ENCODE measurements at regions not wholly inside any gene's neighbourhood (a gene's known extent, or its start where the extent isn't known, plus 50 kb on each side); places are given as distances from the start of the nearest gene placed in this dataset.

- TF ChIP-seq TOX (CRISPR knock-in tag; IDR thresholded peaks at IDR 0.05; ENCODE audit: borderline replicate concordance) (no peak), PPARA (CRISPR knock-in tag; IDR thresholded peaks at IDR 0.05; ENCODE audit: borderline replicate concordance) (no peak), RARB (CRISPR knock-in tag; IDR thresholded peaks at IDR 0.05) (no peak), ZNF565 (CRISPR knock-in tag; conservative IDR thresholded peaks at IDR 0.05; ENCODE audit: low read depth) (no peak), ESRRG (CRISPR knock-in tag; IDR thresholded peaks at IDR 0.05) (no peak), CSRNP3 (CRISPR knock-in tag; IDR thresholded peaks at IDR 0.05) (no peak), ZNF70 (CRISPR knock-in tag; IDR thresholded peaks at IDR 0.05) (no peak), ZFP30 (CRISPR knock-in tag; IDR thresholded peaks at IDR 0.05) (no peak), CREB5 (CRISPR knock-in tag; IDR thresholded peaks at IDR 0.05; ENCODE audit: low read depth) (no peak), ZNF8 (CRISPR knock-in tag; IDR thresholded peaks at IDR 0.05) (no peak)
- TF ChIP-seq, protein P1, sequence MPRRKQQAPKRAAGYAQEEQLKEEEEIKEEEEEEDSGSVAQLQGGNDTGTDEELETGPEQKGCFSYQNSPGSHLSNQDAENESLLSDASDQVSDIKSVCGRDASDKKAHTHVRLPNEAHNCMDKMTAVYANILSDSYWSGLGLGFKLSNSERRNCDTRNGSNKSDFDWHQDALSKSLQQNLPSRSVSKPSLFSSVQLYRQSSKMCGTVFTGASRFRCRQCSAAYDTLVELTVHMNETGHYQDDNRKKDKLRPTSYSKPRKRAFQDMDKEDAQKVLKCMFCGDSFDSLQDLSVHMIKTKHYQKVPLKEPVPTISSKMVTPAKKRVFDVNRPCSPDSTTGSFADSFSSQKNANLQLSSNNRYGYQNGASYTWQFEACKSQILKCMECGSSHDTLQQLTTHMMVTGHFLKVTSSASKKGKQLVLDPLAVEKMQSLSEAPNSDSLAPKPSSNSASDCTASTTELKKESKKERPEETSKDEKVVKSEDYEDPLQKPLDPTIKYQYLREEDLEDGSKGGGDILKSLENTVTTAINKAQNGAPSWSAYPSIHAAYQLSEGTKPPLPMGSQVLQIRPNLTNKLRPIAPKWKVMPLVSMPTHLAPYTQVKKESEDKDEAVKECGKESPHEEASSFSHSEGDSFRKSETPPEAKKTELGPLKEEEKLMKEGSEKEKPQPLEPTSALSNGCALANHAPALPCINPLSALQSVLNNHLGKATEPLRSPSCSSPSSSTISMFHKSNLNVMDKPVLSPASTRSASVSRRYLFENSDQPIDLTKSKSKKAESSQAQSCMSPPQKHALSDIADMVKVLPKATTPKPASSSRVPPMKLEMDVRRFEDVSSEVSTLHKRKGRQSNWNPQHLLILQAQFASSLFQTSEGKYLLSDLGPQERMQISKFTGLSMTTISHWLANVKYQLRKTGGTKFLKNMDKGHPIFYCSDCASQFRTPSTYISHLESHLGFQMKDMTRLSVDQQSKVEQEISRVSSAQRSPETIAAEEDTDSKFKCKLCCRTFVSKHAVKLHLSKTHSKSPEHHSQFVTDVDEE (CRISPR knock-in tag; IDR thresholded peaks at IDR 0.05) = no peak
- no peak for ATAC-seq
These were observed 875.3 kb downstream of the PCDH7 start for GRCh38 chr4:31595496-31595895.

- ATAC-seq = no peak
- TF ChIP-seq SNAI2 (CRISPR knock-in tag; IDR thresholded peaks at IDR 0.05) = no peak
- TF ChIP-seq RARB (CRISPR knock-in tag; IDR thresholded peaks at IDR 0.05) = no peak
- no peak for TF ChIP-seq TCF4 (CRISPR knock-in tag; IDR thresholded peaks at IDR 0.05; ENCODE audit: borderline replicate concordance)
- no peak for TF ChIP-seq ESRRG (CRISPR knock-in tag; IDR thresholded peaks at IDR 0.05)
- no peak for TF ChIP-seq CREB5 (CRISPR knock-in tag; IDR thresholded peaks at IDR 0.05; ENCODE audit: low read depth)
- TF ChIP-seq CSDC2 (CRISPR knock-in tag; IDR thresholded peaks at IDR 0.05) = no peak
- no peak for TF ChIP-seq TOX (CRISPR knock-in tag; IDR thresholded peaks at IDR 0.05; ENCODE audit: borderline replicate concordance)
- no peak for TF ChIP-seq ZFP3 (CRISPR knock-in tag; IDR thresholded peaks at IDR 0.05)
- no peak for TF ChIP-seq PPARA (CRISPR knock-in tag; IDR thresholded peaks at IDR 0.05; ENCODE audit: borderline replicate concordance)
- TF ChIP-seq ZNF8 (CRISPR knock-in tag; IDR thresholded peaks at IDR 0.05) = no peak
- no peak for TF ChIP-seq OSR1 (CRISPR knock-in tag; IDR thresholded peaks at IDR 0.05)
- TF ChIP-seq, protein P2, sequence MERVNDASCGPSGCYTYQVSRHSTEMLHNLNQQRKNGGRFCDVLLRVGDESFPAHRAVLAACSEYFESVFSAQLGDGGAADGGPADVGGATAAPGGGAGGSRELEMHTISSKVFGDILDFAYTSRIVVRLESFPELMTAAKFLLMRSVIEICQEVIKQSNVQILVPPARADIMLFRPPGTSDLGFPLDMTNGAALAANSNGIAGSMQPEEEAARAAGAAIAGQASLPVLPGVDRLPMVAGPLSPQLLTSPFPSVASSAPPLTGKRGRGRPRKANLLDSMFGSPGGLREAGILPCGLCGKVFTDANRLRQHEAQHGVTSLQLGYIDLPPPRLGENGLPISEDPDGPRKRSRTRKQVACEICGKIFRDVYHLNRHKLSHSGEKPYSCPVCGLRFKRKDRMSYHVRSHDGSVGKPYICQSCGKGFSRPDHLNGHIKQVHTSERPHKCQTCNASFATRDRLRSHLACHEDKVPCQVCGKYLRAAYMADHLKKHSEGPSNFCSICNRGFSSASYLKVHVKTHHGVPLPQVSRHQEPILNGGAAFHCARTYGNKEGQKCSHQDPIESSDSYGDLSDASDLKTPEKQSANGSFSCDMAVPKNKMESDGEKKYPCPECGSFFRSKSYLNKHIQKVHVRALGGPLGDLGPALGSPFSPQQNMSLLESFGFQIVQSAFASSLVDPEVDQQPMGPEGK (CRISPR knock-in tag; IDR thresholded peaks at IDR 0.05; ENCODE audit: borderline replicate concordance) = no peak
- TF ChIP-seq CSRNP3 (CRISPR knock-in tag; IDR thresholded peaks at IDR 0.05) = no peak
- TF ChIP-seq, protein P3, sequence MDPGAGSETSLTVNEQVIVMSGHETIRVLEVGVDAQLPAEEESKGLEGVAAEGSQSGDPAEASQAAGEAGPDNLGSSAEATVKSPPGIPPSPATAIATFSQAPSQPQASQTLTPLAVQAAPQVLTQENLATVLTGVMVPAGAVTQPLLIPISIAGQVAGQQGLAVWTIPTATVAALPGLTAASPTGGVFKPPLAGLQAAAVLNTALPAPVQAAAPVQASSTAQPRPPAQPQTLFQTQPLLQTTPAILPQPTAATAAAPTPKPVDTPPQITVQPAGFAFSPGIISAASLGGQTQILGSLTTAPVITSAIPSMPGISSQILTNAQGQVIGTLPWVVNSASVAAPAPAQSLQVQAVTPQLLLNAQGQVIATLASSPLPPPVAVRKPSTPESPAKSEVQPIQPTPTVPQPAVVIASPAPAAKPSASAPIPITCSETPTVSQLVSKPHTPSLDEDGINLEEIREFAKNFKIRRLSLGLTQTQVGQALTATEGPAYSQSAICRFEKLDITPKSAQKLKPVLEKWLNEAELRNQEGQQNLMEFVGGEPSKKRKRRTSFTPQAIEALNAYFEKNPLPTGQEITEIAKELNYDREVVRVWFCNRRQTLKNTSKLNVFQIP (CRISPR knock-in tag; IDR thresholded peaks at IDR 0.05; ENCODE audit: borderline replicate concordance, low read depth) = no peak
- no peak for TF ChIP-seq ZNF565 (CRISPR knock-in tag; conservative IDR thresholded peaks at IDR 0.05; ENCODE audit: low read depth)
- TF ChIP-seq ISL1 (CRISPR knock-in tag; IDR thresholded peaks at IDR 0.05) = no peak
- TF ChIP-seq, protein P1 (CRISPR knock-in tag; IDR thresholded peaks at IDR 0.05) = no peak
- no peak for TF ChIP-seq GLIS3 (CRISPR knock-in tag; IDR thresholded peaks at IDR 0.05)
These were observed 878.5 kb downstream of the PCDH7 start for GRCh38 chr4:31598639-31599038.

All from SK-N-SH treated with all-trans-retinoic acid at 6 μM for 48 hours (cell line).